Epidermal melanocyte (primary cell): ENCODE measurements at regions not wholly inside any gene's neighbourhood (a gene's known extent, or its start where the extent isn't known, plus 50 kb on each side); places are given as distances from the start of the nearest gene placed in this dataset.
A peak's percentile ranks its signal among the peaks of the same experiment; 100 is the strongest.

Experiments
- DNase-seq: peaks from one replicate; pipeline ENCODE4 v3.0.0; 2011; ENCODE audit warnings: low spot score; ENCODE audit not compliant: insufficient read length

DNA sequence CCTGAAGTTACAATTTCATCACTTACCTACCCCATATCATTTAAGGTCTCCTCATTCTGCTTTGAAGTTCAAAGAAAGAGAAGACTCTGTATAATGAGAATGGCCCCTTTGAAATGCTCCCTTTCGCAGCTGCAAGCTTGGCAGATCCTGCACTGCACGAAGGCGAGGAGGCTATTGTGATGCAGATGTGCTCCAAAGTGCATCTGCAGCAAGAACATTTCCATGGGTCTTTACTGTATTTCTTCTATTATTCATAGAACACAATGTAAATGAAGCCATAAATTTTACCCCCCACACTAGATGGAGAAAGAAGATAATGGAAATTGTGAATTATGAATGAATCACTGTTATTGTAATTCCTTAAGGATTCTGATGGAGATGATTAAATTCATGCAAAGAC is 178.7 kb downstream of the CHD9NB start:
- DNase-seq: no peak

DNA sequence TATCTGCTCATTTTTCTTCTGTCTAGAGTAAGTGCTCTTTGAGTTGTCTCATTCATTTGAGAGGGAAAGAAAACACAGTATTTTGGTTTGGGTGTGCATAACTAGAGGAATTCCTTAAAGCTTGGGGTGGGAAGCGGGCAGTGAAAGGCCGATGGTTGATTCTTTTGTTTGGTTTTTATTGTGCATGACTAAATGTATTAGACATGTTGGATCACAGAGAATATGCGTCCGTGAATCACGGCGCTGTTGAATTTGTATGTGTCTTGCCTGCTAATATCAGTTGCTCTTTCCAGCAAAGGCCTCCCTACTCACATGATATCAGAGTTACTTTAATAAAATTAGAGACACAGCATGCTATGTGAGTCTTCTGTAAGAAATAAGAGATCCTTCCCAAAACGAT is 180.0 kb downstream of the CHD9NB start:
- DNase-seq: no peak

DNA sequence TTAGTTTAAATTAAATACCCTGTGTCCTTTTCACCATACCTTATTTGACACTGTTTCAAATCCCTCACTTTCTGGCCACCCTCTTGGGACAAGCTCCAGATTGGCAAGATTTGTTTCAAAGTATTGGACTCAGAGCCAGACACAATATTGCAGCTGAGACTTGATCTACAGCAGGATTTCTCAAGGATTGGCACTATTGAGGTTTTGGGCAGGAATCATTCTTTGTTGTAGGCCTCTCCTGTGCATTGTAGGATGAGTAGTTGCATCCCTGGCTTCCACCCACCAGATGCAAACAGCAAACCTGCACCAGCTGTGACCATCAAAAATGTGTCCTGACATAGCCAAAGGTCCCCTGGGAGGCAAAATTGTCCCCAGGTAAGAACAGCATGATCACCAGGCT is 181.2 kb downstream of the CHD9NB start:
- DNase-seq: no peak

DNA sequence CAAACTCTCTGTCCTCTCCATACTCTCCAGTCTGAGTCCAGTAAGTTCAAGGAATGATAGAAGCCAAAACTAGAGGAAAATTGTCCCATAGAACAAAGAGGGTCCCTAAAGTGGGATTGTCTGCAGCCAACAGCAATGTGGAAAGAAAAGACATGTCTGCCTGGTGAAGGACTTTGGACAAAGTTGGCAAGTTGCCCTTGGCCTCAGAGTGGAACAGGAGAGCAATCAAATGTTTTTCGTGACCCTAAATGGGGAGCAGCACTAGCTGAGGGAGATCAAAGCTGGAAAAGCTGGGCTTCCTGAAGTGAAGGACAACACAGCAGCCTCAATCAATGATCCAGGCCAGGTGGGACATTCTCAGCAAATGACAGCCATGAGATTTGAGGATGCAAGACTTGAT is 183.5 kb downstream of the CHD9NB start:
- DNase-seq: no peak

DNA sequence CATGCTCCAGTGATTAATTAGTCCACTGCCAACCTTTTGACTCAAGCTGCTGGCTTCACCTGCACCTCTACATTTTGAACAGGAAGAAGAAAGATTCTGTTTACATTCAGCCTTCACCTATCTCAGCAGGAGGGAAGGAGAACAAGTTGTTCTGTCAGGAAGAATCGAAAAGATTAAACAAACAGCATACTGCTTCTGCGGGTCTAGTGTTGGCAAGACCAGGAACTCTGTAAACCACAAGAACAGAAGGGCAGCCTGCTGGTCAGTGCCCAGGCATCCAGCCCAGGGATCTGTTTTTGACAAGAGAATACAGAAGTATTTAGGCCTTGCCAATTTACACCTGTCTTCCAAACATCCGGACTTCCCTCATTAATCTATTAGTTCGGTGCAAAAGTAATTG is 189.7 kb downstream of the CHD9NB start:
- no peak for DNase-seq

DNA sequence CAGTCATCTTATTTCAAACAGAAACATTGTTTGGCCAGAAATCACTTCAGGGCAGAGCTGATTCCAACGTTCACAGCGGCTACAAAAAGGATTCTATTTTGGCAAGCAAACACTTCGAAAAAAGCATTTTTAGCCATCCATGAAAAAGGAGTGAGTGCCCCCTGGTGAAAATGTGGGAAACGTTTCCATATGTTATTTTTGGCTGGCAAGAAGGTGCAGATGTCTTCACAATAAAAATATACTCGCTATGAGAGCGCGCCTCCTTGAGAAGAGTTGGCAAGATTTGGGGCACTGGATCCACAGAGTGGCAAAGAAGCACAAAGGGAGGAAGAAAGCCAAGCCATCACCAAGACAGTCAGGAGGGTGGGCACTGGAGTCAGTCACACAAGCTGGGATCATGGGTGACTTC is 191.1 kb downstream of the CHD9NB start:
- peak; percentile 21 for DNase-seq

DNA sequence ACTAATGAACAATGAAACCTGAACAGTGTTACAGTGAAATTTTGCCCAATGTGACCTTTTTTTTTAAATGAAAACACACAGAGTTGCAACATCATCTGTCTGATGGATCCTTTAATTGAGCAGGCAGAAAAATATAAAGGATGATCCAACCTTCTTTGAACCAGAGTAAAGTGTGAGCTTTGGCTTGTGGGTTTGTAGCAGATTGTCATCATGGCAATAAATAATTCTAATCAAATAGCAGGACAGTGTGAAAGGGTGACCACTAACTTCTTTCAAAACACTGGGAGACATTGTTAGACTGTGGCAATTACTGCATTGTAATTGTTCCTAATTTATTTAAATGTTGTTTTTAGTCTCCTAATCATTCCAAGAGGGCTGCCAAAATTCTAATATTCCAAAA is 197.2 kb downstream of the CHD9NB start:
- DNase-seq: no peak

DNA sequence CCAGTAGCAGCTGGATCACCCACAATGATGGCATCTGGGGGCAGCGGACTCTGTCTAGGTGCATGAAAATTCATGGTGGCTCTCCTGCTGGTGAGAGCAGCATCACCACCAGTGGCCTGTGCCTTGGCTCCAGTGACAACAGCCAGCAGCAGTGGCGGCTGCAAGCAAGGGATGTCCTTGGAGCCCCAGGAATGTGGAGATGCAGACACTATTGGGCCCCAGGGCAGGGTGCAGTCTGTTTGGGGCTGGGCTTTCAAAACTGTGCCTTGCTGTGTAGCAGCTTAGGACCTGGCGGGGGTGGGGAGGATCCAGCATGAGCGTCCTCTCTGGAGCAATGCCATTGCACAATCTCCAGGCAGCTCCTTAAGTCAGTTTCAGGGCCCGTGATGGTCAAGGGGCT is 199.7 kb downstream of the CHD9NB start:
- DNase-seq: no peak

DNA sequence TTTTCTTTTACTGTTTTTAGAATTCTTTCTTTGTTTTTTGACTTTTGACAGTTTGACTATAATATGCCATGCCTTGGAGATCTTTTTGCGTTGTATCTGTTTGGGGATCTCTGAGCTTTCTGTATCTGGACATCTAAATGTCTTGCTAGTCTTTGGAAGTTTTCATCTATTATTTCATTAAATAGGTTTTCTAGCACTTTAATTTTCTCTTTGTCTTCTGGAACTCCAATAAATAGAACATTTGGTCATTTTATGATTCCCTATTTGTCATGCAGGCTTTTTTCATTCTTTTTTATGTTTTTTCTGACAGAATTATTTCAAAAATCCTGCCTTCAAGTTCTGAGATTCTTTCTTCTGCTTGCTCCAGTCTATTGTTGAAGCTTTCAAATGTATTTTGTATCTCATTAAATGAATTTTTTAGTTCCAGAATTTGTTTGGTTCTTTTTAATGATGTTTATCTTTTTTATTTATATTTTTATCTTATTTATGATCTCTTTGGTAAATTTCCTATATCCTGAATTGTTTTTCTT is 201.4 kb downstream of the CHD9NB start:
- no peak for DNase-seq

DNA sequence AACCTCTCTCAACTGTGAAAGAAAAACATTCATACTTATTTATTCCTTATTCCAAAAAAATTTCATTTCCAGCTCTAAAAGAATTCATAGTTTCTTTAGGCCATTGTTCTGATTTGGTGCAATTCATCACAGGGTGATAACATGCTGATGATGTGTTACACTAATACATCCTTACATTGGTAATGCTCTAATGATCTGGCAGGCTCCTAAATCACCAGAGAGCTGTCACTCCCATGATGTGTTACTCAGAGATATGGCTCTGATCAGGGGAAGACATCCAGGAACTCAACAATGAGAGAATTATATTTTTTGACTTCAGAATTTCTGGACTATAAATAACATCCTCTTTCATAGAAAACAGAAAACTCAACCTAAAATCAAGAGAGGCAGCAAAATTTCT is 209.3 kb downstream of the CHD9NB start:
- DNase-seq: no peak

DNA sequence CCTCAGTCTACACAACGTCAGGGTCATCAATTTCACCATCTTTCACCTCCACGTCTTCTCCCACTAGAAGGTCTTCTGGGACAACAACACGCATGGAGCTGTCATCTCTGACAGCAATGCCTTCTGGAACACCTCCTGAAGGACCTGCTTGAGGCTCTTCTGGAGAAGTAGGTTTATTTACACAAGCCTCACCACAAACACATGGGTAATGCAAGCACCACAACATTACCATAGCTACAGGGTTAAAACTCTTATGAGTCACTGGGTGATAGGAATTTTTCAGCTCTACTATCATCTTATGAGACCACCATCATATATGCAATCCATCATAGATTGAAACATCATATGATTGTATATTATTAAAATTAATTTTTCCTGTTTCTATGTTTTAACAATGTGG is 215.4 kb downstream of the CHD9NB start:
- DNase-seq: no peak

DNA sequence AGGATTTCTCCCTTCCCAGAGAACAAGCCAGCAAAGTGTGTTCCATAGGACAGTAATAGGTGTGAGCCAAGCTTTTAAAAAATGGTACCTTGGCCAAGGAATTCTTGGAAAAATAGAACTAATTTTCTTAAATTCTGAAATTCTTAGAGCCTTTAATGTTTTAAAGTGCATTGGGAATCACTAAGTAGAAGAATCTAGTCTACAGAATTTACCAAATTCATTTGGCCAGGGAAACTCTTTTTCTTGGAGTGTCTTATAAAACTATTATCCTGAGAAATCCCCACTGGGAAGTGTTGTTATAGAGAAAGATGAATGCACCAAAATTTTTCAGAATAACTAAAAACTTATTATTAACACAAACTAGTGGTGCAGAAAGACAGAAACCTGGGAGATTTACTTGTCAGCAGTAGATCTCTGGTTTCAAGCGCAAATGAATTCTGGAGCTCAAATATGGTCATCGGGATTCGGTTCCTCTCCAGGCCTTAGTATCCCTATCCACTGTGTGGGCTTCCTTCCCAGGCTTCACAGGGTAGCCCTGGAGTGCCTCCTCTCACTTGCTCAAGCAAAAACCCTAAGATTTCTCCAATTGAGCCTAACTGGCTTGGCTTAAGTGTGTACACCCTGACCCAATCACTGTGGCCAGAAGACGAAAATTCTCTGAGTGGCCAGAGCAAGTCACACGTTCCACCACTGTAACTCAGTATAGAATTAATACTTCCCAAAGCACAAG is 217.8 kb downstream of the CHD9NB start:
- no peak for DNase-seq

DNA sequence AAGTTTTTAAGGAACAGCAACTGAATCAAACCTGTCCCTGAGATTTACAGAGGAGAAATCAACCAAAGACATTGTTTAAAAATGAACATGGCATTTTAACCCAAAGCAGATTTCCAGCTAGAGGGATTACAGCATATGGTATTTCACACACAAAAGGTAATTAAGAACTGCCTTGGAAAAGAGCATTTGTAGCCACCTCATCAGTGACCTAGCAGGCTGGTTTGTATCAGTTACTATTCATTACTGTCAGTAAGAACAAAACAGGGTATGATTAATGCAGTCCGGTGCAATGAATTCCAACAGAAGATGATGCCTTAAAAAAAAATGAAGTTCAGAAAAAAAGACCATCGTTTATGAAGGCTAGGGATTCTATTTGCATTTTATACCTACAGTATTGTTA is 219.9 kb downstream of the CHD9NB start:
- DNase-seq: no peak

DNA sequence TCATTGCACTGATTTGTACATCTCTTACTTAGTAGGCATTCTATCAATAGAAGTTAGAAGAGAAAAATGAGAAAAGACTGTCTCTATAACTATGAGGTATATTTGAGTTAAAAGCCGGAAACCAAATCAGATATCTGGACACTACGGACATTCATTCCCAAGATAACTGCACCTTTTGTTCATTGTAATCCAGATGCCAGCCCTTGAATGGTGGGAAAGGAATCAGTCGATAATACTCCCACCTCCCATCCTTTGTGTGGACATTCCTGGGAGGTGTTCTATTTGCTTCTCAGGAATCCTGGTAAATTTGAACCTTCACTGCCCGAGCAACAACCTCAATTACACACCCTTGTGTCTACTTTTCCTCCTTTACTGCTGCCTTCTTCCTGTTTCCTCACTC is 225.2 kb downstream of the CHD9NB start:
- no peak for DNase-seq

DNA sequence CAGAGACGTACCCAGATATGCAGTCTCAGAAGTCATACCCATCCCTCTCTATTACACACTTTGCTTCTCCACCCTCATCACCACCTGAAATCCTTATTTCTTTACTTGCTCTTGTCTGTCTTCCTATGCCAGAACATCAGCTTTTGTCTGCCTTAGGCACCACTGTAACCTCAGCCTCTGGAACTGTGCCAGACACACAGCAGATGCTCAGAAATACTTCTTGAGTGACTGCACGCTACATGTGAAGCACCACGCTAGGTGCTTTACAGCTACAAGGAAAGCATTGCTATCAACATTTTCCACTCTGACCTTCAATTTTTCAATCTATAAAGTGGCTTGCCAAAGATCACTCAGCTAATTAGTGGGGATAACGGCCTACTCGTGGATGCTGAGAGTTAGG is 226.8 kb downstream of the CHD9NB start:
- no peak for DNase-seq

DNA sequence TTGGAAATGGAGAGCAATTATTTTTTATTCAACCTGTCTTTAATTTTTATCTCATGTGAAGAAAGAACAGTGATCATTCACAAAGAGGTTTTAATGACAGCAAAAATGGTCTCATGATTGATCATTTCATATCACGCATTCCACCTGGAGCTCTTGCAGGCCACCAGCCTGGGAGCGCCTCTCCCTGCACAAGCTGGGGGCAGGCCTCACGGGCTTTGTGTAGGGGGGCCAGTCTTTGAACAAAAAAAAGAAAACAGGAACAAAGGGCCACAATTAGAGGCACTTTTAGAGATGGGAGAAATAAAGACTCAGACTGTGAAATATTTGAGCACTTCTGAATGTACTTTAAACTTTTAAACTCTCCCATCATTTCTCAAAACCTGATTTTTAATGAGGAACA is 232.9 kb downstream of the CHD9NB start:
- no peak for DNase-seq

DNA sequence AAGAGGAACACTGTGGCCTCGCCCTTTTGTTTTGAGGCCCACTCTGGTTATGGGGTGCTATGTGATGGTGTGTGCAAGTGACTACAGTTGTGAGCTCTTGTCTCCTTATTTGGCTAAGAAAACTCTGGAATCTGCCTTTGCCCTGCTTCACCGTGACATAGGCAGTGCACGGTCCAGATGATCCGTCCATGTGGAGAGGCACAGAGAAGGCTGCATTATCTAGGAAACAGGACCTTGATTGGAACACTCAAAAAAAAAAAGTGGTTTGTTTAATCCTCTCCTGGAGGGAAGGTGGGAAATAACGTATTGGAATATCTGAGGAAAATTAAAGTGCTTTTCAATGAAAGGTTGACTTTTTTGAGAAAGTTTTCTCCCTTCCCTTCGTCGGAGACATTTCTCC is 233.3 kb downstream of the CHD9NB start:
- DNase-seq: no peak

DNA sequence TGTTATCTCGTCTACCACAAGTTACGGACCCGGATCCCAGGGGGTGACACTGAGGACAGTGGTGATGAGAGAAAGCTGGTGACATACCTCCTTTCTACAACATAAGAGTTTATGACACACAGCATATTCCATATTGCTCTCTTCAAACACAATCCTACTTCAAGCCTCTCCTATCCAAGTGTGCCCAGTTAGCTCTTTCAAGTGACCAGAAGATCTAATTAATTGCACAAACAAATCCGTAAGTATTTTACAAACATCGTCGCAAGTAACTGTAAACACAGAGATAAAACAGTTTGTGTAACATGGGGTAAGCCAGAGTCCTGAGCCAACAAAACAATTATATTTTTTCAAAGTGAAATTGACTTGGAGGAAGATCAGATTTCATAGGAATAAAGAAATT is 235.0 kb downstream of the CHD9NB start:
- no peak for DNase-seq

DNA sequence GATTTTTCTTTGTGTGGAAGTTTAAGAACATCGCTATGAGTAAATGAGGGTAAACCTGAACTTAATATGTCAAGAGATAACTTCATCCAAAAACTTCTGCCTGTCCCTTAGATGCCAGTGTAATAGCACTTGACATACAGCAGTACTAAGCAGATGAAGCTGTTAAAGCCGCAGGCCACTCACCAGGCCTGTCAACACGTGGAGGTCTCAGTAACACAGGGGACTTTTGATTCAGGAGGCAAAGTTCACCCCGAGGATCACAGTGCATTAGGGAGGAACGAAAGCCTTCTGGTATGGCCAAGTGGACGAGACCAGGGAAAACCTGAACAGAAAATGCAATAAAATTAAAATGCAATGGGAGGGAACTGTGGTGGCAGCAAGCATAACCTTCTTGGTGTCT is 235.7 kb downstream of the CHD9NB start:
- DNase-seq: no peak

DNA sequence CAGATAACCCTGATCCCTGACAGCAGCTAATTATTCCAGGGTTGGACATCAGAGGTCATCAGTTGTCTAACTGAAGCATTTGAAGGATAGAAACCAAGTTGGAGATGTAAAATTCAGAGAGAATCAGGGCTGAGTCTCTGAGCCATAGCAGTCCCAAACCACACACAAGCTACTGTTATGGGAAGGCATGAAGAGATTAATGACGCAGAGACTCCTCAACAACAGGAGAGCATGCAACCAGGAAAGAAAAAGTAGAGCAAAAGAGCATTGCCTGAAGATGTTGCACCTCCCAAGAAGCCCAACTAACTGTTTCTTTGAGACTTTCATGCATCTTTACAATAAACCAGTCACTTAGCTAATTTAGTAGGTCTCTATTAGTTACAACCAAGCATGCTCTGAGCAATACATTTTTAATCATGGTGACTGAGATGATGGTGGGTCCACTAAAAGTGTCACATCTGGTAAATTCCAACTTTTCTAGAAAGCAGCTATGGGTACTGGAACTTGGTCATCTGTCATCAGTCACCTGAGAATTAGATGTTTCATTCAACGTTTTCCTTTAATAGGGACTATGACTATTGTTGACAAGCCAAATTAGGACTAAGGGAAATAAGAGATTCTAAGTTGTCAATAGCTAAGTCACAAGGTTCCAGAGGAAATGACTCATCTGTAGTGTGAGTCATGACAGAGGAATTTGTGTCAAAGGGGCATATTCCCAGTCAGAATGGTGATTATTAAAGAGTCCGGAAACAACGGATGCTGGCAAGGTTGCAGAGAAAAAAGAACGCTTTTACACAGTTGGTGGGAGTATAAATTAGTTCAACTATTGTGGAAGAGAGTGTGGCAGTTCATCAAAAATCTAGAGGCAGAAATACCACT is 239.8 kb downstream of the CHD9NB start:
- peak; percentile 36 for DNase-seq

DNA sequence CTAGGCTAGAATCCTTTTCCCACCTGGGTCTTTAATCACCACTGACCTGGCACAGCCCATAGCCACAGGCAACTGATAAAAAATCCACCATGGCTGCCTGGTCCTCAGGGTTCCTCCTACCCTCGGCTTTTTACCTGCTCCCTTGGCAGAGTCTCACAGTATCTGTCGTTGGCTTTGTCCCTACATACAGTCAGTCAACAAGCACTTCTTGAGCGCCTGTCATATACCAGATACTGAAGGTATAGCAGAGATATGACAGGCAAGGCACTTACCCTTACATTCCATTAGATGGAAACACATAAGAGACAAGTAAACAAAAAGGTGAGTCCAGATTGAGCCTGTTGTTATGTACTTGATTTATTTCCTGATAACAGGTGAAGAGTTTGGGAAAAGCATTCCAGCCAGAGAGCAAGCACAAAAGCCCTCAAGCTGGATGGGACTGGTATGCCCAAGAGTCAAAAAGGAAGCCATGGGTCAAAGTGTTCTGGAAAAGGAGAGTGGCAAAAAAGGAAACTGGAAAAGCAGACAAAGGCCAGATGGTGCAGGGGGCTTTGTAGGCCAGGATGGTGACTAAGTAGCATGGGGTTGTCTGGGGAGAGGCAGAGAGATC is 247.0 kb downstream of the CHD9NB start:
- no peak for DNase-seq

DNA sequence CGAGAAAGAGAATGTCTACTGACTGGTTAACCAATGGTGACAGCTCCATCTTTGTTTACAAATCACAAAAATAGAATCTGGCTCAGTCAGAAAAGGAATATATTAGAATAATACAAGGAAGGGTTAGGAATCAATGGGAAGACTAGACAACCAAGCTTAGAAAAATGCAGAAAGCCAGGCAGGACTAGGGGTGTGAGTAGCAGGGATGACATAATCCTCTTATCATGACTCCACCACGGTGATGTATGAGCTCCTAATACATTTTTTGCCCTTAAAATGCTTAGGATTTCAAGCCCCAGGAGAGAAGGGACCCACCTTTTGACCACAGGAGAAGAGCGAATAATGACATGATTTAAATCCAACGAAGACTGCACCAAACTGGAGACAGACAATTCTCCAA is 252.3 kb downstream of the CHD9NB start:
- no peak for DNase-seq
